ENCODE measurements at regions not wholly inside any gene's neighbourhood (a gene's known extent, or its start where the extent isn't known, plus 50 kb on each side); places are given as distances from the start of the nearest gene placed in this dataset.

GRCh38 chr3:16004812-16005211 lies 169.7 kb upstream of the GALNT15 start:
- no peak overlapping the region for H3K4me2 ChIP-seq (ENCODE audit: low read length)
- no peaks in the 10 kb centered on the region for H4K20me1 ChIP-seq (ENCODE audit: insufficient read depth)
- no peak overlapping the region for H2AFZ ChIP-seq (ENCODE audit: low read depth, low read length)
- no peak overlapping the region for H3K27ac ChIP-seq (ENCODE audit: low read length)
- no peak overlapping the region for H3K4me3 ChIP-seq (ENCODE audit: low read length)
- no peak overlapping the region for H3K9ac ChIP-seq (ENCODE audit: low read length)
- no peaks in the 10 kb centered on the region for H3K27me3 ChIP-seq (ENCODE audit: insufficient read depth, low read depth, low read length)
- no peaks in the 10 kb centered on the region for H3K9me2 ChIP-seq (ENCODE audit: insufficient read depth, low read length)
- no peaks in the 10 kb centered on the region for H3K9me3 ChIP-seq (ENCODE audit: low read length)
- no peak for TF ChIP-seq SMC3 (conservative IDR thresholded peaks at IDR 0.05; ENCODE audit: poor library complexity)
- no peak for TF ChIP-seq MXI1 (conservative IDR thresholded peaks at IDR 0.05; ENCODE audit: poor library complexity, severe bottlenecking)
- no peak for TF ChIP-seq EZH2 (IDR thresholded peaks at IDR 0.05; ENCODE audit: borderline replicate concordance, insufficient read depth, low read length, poor library complexity, severe bottlenecking)
- no peak for TF ChIP-seq TAF1 (IDR thresholded peaks at IDR 0.05; ENCODE audit: low read depth)
- no peak for TF ChIP-seq CTCF (IDR thresholded peaks at IDR 0.05; ENCODE audit: poor library complexity, severe bottlenecking)
- no peak for TF ChIP-seq POLR2AphosphoS5 (IDR thresholded peaks at IDR 0.05)
- no peak for TF ChIP-seq RAD21 (conservative IDR thresholded peaks at IDR 0.05)
- no peak for TF ChIP-seq EP300 (conservative IDR thresholded peaks at IDR 0.05; ENCODE audit: poor library complexity, severe bottlenecking)
- no peak for TF ChIP-seq REST (IDR thresholded peaks at IDR 0.05; ENCODE audit: borderline replicate concordance)
- no peaks in the 10 kb centered on the region for H3K36me3 ChIP-seq (ENCODE audit: insufficient read depth, low read length)
- no peaks in the 10 kb centered on the region for H3K79me2 ChIP-seq (replicated peaks; ENCODE audit: insufficient read depth, low read length)
- H3F3A ChIP-seq (ENCODE audit: insufficient read depth, low read length, poor library complexity, severe bottlenecking): no peaks in the 10 kb centered on the region

- Histone ChIP-seq H3K27ac (ENCODE audit: low read length) (no peak overlapping the region), H4K20me1 (ENCODE audit: insufficient read depth) (no peaks in the 10 kb centered on the region), H3K9me2 (ENCODE audit: insufficient read depth, low read length) (no peaks in the 10 kb centered on the region), H3K36me3 (ENCODE audit: insufficient read depth, low read length) (no peaks in the 10 kb centered on the region), H3K27me3 (ENCODE audit: insufficient read depth, low read depth, low read length) (no peaks in the 10 kb centered on the region), H3K4me2 (ENCODE audit: low read length) (no peak overlapping the region), H3K79me2 (replicated peaks; ENCODE audit: insufficient read depth, low read length) (no peaks in the 10 kb centered on the region), H3F3A (ENCODE audit: insufficient read depth, low read length, poor library complexity, severe bottlenecking) (no peaks in the 10 kb centered on the region), H3K9me3 (ENCODE audit: low read length) (no peaks in the 10 kb centered on the region), H3K4me3 (ENCODE audit: low read length) (no peak overlapping the region), H3K9ac (ENCODE audit: low read length) (no peak overlapping the region), H2AFZ (ENCODE audit: low read depth, low read length) (no peak overlapping the region)
- TF ChIP-seq POLR2AphosphoS5 (IDR thresholded peaks at IDR 0.05): no peak
- no peak for TF ChIP-seq SMC3 (conservative IDR thresholded peaks at IDR 0.05; ENCODE audit: poor library complexity)
- TF ChIP-seq REST (IDR thresholded peaks at IDR 0.05; ENCODE audit: borderline replicate concordance): no peak
- TF ChIP-seq EZH2 (IDR thresholded peaks at IDR 0.05; ENCODE audit: borderline replicate concordance, insufficient read depth, low read length, poor library complexity, severe bottlenecking): no peak
- no peak for TF ChIP-seq CTCF (IDR thresholded peaks at IDR 0.05; ENCODE audit: poor library complexity, severe bottlenecking)
- no peak for TF ChIP-seq RAD21 (conservative IDR thresholded peaks at IDR 0.05)
- no peak for TF ChIP-seq MXI1 (conservative IDR thresholded peaks at IDR 0.05; ENCODE audit: poor library complexity, severe bottlenecking)
- TF ChIP-seq TAF1 (IDR thresholded peaks at IDR 0.05; ENCODE audit: low read depth): no peak
- TF ChIP-seq EP300 (conservative IDR thresholded peaks at IDR 0.05; ENCODE audit: poor library complexity, severe bottlenecking): no peak
Measured at GRCh38 chr3:16011376-16011775, 163.1 kb upstream of the GALNT15 start.
